Lower lobe of right lung (tissue), 2 donors: ENCODE measurements at regions not wholly inside any gene's neighbourhood (a gene's known extent, or its start where the extent isn't known, plus 50 kb on each side); places are given as distances from the start of the nearest gene placed in this dataset.
"Not testable (repeated sequence)": the region's sequence is repeated elsewhere in the genome, so short reads cannot be mapped to it uniquely, and the experiment has no call there.

ENCODE experiments used
- ATAC-seq, 2 donors: fragments of 200-7000 bp; cut with Tn5 transposase; one replicate each; pipeline ENCODE4 v1.9.1; 2020 to 2022; ENCODE audit warnings: mild to moderate bottlenecking in 2 of 2, moderate library complexity in 2 of 2
- DNase-seq: peaks from one replicate; pipeline ENCODE4 v3.0.0-alpha.2; 2020
- H3K27ac ChIP-seq: fragments of 200-600 bp; one replicate; pipeline ENCODE4 v1.8.0; 2022
- H3K27me3 ChIP-seq: fragments of 200-600 bp; one replicate; pipeline ENCODE4 v1.8.0; 2022; ENCODE audit warnings: low read depth
- H3K36me3 ChIP-seq: fragments of 200-600 bp; one replicate; pipeline ENCODE4 v1.8.0; 2022; ENCODE audit warnings: mild to moderate bottlenecking
- H3K4me1 ChIP-seq: fragments of 200-600 bp; one replicate; pipeline ENCODE4 v1.8.0; 2022
- H3K4me3 ChIP-seq: fragments of 200-600 bp; one replicate; pipeline ENCODE4 v1.8.0; 2022; ENCODE audit warnings: mild to moderate bottlenecking
- H3K9me3 ChIP-seq: fragments of 200-600 bp; one replicate; pipeline ENCODE4 v1.8.0; 2022
- intact Hi-C: fragments of 100-400 bp; cut with DNase I; formaldehyde crosslinking; loops from one replicate; pipeline ENCODE4 v1.11.0; 2022
- TF ChIP-seq, protein P1 (sequence below): fragments of 200-600 bp; IDR thresholded peaks from one replicate; pipeline ENCODE4 v1.8.0; 2022; ENCODE audit warnings: antibody characterized with exemption, mild to moderate bottlenecking
- donor health status: DM: no; HTN: yes; CAD: no; lungs with severe emphysema.

- peak in 1 of 2 donors; percentile 30 for ATAC-seq
- peak overlapping the region; percentile 60 for H3K4me3 ChIP-seq
- TF ChIP-seq, protein P1, sequence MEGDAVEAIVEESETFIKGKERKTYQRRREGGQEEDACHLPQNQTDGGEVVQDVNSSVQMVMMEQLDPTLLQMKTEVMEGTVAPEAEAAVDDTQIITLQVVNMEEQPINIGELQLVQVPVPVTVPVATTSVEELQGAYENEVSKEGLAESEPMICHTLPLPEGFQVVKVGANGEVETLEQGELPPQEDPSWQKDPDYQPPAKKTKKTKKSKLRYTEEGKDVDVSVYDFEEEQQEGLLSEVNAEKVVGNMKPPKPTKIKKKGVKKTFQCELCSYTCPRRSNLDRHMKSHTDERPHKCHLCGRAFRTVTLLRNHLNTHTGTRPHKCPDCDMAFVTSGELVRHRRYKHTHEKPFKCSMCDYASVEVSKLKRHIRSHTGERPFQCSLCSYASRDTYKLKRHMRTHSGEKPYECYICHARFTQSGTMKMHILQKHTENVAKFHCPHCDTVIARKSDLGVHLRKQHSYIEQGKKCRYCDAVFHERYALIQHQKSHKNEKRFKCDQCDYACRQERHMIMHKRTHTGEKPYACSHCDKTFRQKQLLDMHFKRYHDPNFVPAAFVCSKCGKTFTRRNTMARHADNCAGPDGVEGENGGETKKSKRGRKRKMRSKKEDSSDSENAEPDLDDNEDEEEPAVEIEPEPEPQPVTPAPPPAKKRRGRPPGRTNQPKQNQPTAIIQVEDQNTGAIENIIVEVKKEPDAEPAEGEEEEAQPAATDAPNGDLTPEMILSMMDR: no peak
- no peak overlapping the region for H3K27ac ChIP-seq
- no peaks in the 10 kb centered on the region for H3K4me1 ChIP-seq
- DNase-seq: no peak
- H3K36me3 ChIP-seq: no peaks in the 10 kb centered on the region
- peaks cover 3% of the 10 kb centered on the region for H3K27me3 ChIP-seq
- H3K9me3 ChIP-seq: no peaks in the 10 kb centered on the region
- intact Hi-C loops: no loop called here
Measured at GRCh38 chrX:52261125-52261462, 76.4 kb downstream of the MAGED4 start.

DNA sequence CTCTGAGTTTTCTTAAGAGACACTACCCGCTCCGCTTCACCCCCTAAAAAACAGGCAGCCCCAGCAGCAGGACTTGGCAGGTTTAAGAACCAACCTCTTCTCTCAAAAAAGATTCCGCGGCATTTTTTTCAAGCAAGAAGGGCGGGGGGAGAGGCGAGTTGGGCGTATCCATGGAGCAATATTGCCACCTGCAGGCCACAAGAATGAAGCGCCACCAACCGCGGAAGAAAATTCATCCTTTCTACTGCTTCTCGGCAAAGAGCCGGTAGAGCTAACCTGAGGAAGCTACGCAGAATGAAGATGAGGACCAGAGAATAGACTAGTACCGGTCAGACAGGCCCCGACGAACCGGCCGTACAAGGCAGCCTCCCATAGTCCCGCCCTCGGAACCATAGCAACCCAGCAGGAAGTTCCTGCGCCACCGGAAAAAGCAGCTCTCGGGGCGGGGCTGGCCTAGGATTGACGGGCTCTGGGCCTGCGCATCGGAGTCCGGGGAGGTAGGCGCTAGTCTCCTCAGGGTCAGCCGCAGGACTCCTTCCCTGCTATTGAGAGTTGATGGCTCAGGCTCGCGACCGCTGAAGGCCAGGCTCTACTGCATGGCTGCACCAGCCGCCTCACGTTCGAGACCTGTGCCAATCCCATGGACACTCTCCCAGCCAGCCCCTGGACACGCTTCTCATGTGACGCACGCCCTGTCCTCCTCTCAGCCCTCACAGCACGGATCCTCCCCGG is 76.9 kb downstream of the MAGED4 start:
- Histone ChIP-seq H3K27ac (peak overlapping the region; percentile 81), H3K36me3 (no peaks in the 10 kb centered on the region), H3K27me3 (peaks cover under 1% of the 10 kb centered on the region), H3K4me3 (peak overlapping the region; percentile 60), H3K9me3 (no peaks in the 10 kb centered on the region), H3K4me1 (no peaks in the 10 kb centered on the region)
- intact Hi-C loops: no loop called here
- peak; percentile 99 to 100 for ATAC-seq
- TF ChIP-seq, protein P1: peak; percentile 75
- peak; percentile 92 for DNase-seq

GRCh38 chrX:52262195-52262546 is 77.5 kb downstream of the MAGED4 start:
- H3K4me1 ChIP-seq: no peaks in the 10 kb centered on the region
- peak in 1 of 2 donors; percentile 47 for ATAC-seq
- H3K27me3 ChIP-seq: no peaks in the 10 kb centered on the region
- TF ChIP-seq, protein P1: no peak
- intact Hi-C loops: no loop called here
- no peaks in the 10 kb centered on the region for H3K36me3 ChIP-seq
- no peaks in the 10 kb centered on the region for H3K9me3 ChIP-seq
- H3K4me3 ChIP-seq: peak overlapping the region; percentile 60
- peak overlapping the region; percentile 81 for H3K27ac ChIP-seq
- no peak for DNase-seq

DNA sequence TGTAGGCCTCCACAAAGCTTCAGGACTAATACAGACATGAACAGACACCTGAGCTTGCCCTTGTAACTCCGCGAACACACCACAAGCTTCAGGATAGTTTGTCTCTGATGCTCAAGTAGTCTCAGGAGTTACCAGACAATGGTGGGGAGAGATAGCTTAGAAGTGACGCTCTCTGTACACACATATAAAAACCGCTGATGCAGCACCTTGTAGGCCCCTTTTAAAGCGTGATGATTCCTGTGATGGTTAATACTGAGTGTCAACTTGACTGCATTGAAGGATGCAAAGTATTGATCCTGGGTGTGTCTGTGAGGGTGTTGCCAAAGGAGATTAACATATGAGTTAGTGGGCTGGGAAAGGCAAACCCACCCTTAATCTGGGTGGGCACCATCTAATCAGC is 78.7 kb downstream of the MAGED4 start:
- DNase-seq (no peak), ATAC-seq (no peak)
- no peaks in the 10 kb centered on the region for H3K36me3 ChIP-seq
- no peaks in the 10 kb centered on the region for H3K9me3 ChIP-seq
- intact Hi-C loops: no loop called here
- no peaks in the 10 kb centered on the region for H3K4me1 ChIP-seq
- no peak overlapping the region for H3K4me3 ChIP-seq
- no peaks in the 10 kb centered on the region for H3K27me3 ChIP-seq
- no peak overlapping the region for H3K27ac ChIP-seq
- TF ChIP-seq, protein P1: no peak

GRCh38 chrX:52265713-52266112 is 81.0 kb downstream of the MAGED4 start:
- intact Hi-C loops: no loop called here
- Histone ChIP-seq H3K4me1 (no peaks in the 10 kb centered on the region), H3K36me3 (no peaks in the 10 kb centered on the region), H3K9me3 (no peaks in the 10 kb centered on the region), H3K4me3 (no peak overlapping the region), H3K27me3 (no peaks in the 10 kb centered on the region), H3K27ac (no peak overlapping the region)
- no peak for ATAC-seq
- DNase-seq: no peak
- TF ChIP-seq, protein P1: no peak

- H3K4me3 ChIP-seq, ATAC-seq, intact Hi-C loops: not testable (repeated sequence)
Measured at GRCh38 chrX:52268502-52268901, 83.8 kb downstream of the MAGED4 start.

More at GRCh38 chrX:52268502-52268901, 83.8 kb downstream of the MAGED4 start:
- DNase-seq, H3K27me3 ChIP-seq, H3K4me1 ChIP-seq, H3K36me3 ChIP-seq, H3K9me3 ChIP-seq, H3K27ac ChIP-seq: not testable (repeated sequence)
